B cell (primary cell): ENCODE measurements at regions not wholly inside any gene's neighbourhood (a gene's known extent, or its start where the extent isn't known, plus 50 kb on each side); places are given as distances from the start of the nearest gene placed in this dataset.

Experiments used
- ATAC-seq: fragments of 200-7000 bp; cut with Tn5 transposase; one replicate; pipeline ENCODE4 v1.10.0; 2021; ENCODE audit warnings: low read depth, mild to moderate bottlenecking, moderate number of reproducible peaks, moderate library complexity
- CTCF ChIA-PET: fragments of 350-600 bp; sonication (Branson Sonifier 250); formaldehyde crosslinking; loops from one replicate; lab custom pipeline; 2021; ENCODE audit warnings: antibody characterized with exemption, inconsistent platforms; lab: Charles Lee
- POLR2A ChIA-PET: fragments of 350-600 bp; sonication (Branson Sonifier 250); formaldehyde crosslinking; loops from one replicate; lab custom pipeline; 2021; ENCODE audit warnings: antibody characterized with exemption; lab: Charles Lee
- DNase-seq: peaks from one replicate; pipeline ENCODE4 v3.0.0; 2013
- H2AFZ ChIP-seq: 2 replicates; pipeline ENCODE4 v1.6.1; 2012; ENCODE audit warnings: mild to moderate bottlenecking, low read depth, low read length; ENCODE audit not compliant: insufficient read depth, poor library complexity, severe bottlenecking
- H3K27ac ChIP-seq, 2 donors: 1 replicate in 1 of 2; 2 replicates in 1 of 2; pipeline ENCODE4 v1.5.1; 2012 to 2013; ENCODE audit warnings: low read length in 2 of 2, mild to moderate bottlenecking in 2 of 2, moderate library complexity in 1 of 2
- H3K27me3 ChIP-seq, 4 experiments: fragments of 200-600 bp in 1 of 4; sonication (generic) in 1 of 4; replicated peaks in 1 of 4; 1 replicate in 2 of 4; 2 replicates in 2 of 4; pipeline versions ENCODE4 v1.6.1 to v1.7.0; 2013 to 2016; ENCODE audit warnings: low read length in 3 of 4, mild to moderate bottlenecking in 2 of 4, mixed read lengths in 1 of 4, moderate library complexity in 1 of 4; ENCODE audit not compliant: insufficient read depth in 4 of 4, control insufficient read depth in 3 of 4; ENCODE audit errors: control extremely low read depth in 1 of 4
- H3K36me3 ChIP-seq, 2 experiments: replicated peaks in 1 of 2; 1 replicate in 1 of 2; 2 replicates in 1 of 2; pipeline versions ENCODE4 v1.6.1 to v1.7.1; 2013; ENCODE audit warnings: low read length in 1 of 2; ENCODE audit not compliant: insufficient read depth in 2 of 2, control insufficient read depth in 1 of 2; ENCODE audit errors: control extremely low read depth in 1 of 2, extremely low read depth in 1 of 2
- H3K4me1 ChIP-seq, 2 donors: fragments of 200-600 bp in 1 of 2; sonication (generic) in 1 of 2; 1 replicate in 1 of 2; 2 replicates in 1 of 2; pipeline versions ENCODE4 v1.5.1 to v1.6.1; 2013 to 2017; ENCODE audit warnings: low read length in 2 of 2; ENCODE audit not compliant: control insufficient read depth in 2 of 2, insufficient read depth in 2 of 2
- H3K4me2 ChIP-seq: replicated peaks from 2 replicates; pipeline ENCODE3; 2012; ENCODE audit warnings: mild to moderate bottlenecking, low read depth, low read length; ENCODE audit not compliant: poor library complexity, severe bottlenecking
- H3K4me3 ChIP-seq, 5 experiments: fragments of 200-600 bp in 1 of 5; sonication (generic) in 1 of 5; 1 replicate in 3 of 5; 2 replicates in 2 of 5; pipeline versions ENCODE4 v1.5.1 to v1.7.0; 2011 to 2016; ENCODE audit warnings: low read length in 4 of 5, mild to moderate bottlenecking in 4 of 5, low read depth in 2 of 5, control low read depth in 1 of 5, moderate library complexity in 1 of 5; ENCODE audit not compliant: insufficient read depth in 1 of 5; ENCODE audit errors: control extremely low read depth in 1 of 5, extremely low read depth in 1 of 5
- H3K79me2 ChIP-seq: fragments of 200-600 bp; sonication (generic); one replicate; pipeline ENCODE4 v1.6.0; 2016; ENCODE audit warnings: low read length; ENCODE audit not compliant: control insufficient read depth, insufficient read depth
- H3K9ac ChIP-seq: fragments of 200-600 bp; sonication (generic); 2 replicates; pipeline ENCODE4 v1.6.1; 2017; ENCODE audit warnings: mild to moderate bottlenecking, low read length, moderate library complexity
- H3K9me3 ChIP-seq, 3 donors: one replicate each; pipeline versions ENCODE4 v1.6.1 to v1.7.1; 2013; ENCODE audit warnings: low read length in 2 of 3; ENCODE audit not compliant: control insufficient read depth in 2 of 3, insufficient read depth in 1 of 3; ENCODE audit errors: control extremely low read depth in 1 of 3
- H4K20me1 ChIP-seq: 2 replicates; pipeline ENCODE4 v1.6.0; 2012; ENCODE audit warnings: mild to moderate bottlenecking, low read length; ENCODE audit not compliant: insufficient read depth, control insufficient read depth, poor library complexity, severe bottlenecking
- H3K27ac Mint-ChIP-seq: one replicate; pipeline ENCODE4 v1.8.0; 2021; ENCODE audit warnings: mixed read lengths
- H3K27me3 Mint-ChIP-seq: one replicate; pipeline ENCODE4 v1.8.0; 2021; ENCODE audit warnings: mixed read lengths
- H3K4me1 Mint-ChIP-seq: one replicate; pipeline ENCODE4 v1.8.0; 2021; ENCODE audit warnings: mixed read lengths
- H3K4me3 Mint-ChIP-seq: one replicate; pipeline ENCODE4 v1.8.0; 2021; ENCODE audit warnings: mixed read lengths
- H3K9me3 Mint-ChIP-seq: one replicate; pipeline ENCODE4 v1.8.0; 2022; ENCODE audit warnings: mixed read lengths; ENCODE audit not compliant: insufficient read depth
- EZH2 ChIP-seq: IDR thresholded peaks from 2 replicates; pipeline ENCODE4 v1.6.1; 2012; ENCODE audit warnings: borderline replicate concordance, low read depth, mild to moderate bottlenecking, moderate library complexity, low read length; ENCODE audit not compliant: insufficient read depth, poor library complexity, severe bottlenecking
- WGBS: methylation state at CpG from one replicate; pipeline ENCODE4 v1.1.5; 2013; ENCODE audit warnings: missing lambda C conversion rate; ENCODE audit not compliant: insufficient coverage; 5-methylcytosine and 5-hydroxymethylcytosine counted together
- intact Hi-C: fragments of 100-400 bp; cut with micrococcal nuclease; formaldehyde crosslinking; loops from one replicate; pipeline ENCODE4 v1.10.0; 2022
- TF ChIP-seq, protein P1 (sequence below): fragments of 200-600 bp; IDR thresholded peaks from one replicate; pipeline ENCODE4 v1.8.0; 2022; ENCODE audit warnings: antibody characterized with exemption, mild to moderate bottlenecking

DNA sequence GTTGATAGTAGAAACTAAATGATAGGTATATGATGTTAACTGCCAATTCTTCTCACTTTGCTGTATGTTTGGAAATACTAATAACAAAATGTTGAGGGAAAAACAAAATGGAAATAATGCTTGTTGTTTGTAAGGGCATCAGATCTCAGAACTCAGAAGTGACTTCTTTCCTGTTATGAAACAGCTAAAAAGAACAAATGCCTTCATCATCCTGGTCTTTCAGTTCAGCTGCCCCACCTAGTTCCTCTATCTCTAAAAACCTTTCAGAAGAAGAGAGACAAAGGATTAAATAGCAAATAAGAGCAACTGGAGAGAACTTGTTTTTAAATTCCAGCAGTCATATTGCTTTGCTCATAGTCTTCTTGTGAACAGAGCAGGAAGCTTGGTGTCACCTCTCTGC, 345.3 kb upstream of the NCAM1 start:
- Histone ChIP-seq H3K79me2 (no peaks in the 10 kb centered on the region), H3K4me2 (no peak overlapping the region), H3K4me1 (no peaks in the 10 kb centered on the region), H3K9me3 (no peaks in the 10 kb centered on the region), H3K9ac (no peak overlapping the region), H3K4me3 (no peak overlapping the region), H2AFZ (no peak overlapping the region), H3K27ac (no peak overlapping the region), H3K27me3 (peaks cover 0 to 6% (median 0%) of the 10 kb centered on the region in 4 experiments), H3K36me3 (no peaks in the 10 kb centered on the region), H4K20me1 (no peaks in the 10 kb centered on the region)
- no peak overlapping the region for H3K4me3 Mint-ChIP-seq
- no peak overlapping the region for H3K27ac Mint-ChIP-seq
- H3K27me3 Mint-ChIP-seq: peaks cover 16% of the 10 kb centered on the region
- ChIA-PET POLR2A (no interaction called here), CTCF (no interaction called here)
- H3K4me1 Mint-ChIP-seq: no peaks in the 10 kb centered on the region
- intact Hi-C loops: no loop called here
- DNase-seq: no peak
- no peaks in the 10 kb centered on the region for H3K9me3 Mint-ChIP-seq
- TF ChIP-seq, protein P1, sequence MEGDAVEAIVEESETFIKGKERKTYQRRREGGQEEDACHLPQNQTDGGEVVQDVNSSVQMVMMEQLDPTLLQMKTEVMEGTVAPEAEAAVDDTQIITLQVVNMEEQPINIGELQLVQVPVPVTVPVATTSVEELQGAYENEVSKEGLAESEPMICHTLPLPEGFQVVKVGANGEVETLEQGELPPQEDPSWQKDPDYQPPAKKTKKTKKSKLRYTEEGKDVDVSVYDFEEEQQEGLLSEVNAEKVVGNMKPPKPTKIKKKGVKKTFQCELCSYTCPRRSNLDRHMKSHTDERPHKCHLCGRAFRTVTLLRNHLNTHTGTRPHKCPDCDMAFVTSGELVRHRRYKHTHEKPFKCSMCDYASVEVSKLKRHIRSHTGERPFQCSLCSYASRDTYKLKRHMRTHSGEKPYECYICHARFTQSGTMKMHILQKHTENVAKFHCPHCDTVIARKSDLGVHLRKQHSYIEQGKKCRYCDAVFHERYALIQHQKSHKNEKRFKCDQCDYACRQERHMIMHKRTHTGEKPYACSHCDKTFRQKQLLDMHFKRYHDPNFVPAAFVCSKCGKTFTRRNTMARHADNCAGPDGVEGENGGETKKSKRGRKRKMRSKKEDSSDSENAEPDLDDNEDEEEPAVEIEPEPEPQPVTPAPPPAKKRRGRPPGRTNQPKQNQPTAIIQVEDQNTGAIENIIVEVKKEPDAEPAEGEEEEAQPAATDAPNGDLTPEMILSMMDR: no peak
- TF ChIP-seq EZH2: no peak
- no peak for ATAC-seq

DNA sequence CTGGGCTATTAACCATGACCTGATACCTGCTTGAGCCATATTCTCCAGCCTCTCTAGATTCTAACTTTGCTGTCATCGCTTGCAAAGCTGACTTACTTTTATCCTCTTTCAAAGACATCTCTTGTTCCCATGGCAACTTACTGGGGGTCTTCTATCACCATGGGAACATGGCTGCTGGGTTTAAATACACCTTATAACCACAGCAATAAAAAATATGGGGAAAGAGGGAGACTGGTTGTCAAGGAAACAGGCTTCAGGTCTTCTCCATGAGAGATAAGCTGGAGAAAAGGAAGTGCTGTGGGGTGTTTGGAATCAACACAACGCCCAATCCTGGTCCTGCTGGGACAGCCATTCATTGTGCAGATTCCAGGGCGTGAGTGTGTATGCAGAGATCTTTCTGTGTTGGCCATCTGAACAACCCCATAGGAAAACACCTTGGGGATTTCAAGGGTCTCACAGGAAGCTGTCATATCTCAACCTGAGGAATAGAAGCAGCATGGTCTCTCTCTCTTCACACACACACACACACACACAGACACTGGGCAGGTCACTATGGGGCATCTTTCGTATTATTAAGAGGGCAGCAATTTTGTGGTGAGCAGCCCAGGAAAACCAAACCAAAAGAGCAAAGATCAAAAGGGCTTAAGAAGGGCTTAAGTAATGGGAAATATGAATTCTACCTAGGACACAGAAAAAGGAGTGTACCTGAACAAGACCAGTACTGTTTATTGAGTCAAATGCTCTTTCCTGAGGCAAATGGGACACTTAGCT, 344.7 kb upstream of the NCAM1 start:
- DNase-seq (no peak), ATAC-seq (no peak)
- CTCF ChIA-PET: no interaction called here
- H3K9ac ChIP-seq: no peak overlapping the region
- no peaks in the 10 kb centered on the region for H4K20me1 ChIP-seq
- H3K27ac ChIP-seq: no peak overlapping the region
- WGBS: 88% methylated on average over 1 of the region's 4 CpGs
- intact Hi-C loops: no loop called here
- H3K36me3 ChIP-seq: no peaks in the 10 kb centered on the region
- peaks cover 0 to 6% (median 0%) of the 10 kb centered on the region in 4 experiments for H3K27me3 ChIP-seq
- no peak for TF ChIP-seq EZH2
- TF ChIP-seq, protein P1: no peak
- no peaks in the 10 kb centered on the region for H3K9me3 Mint-ChIP-seq
- H3K27ac Mint-ChIP-seq: no peak overlapping the region
- POLR2A ChIA-PET: no interaction called here
- H3K79me2 ChIP-seq: no peaks in the 10 kb centered on the region
- H3K4me3 ChIP-seq: no peak overlapping the region
- no peaks in the 10 kb centered on the region for H3K4me1 Mint-ChIP-seq
- H3K9me3 ChIP-seq: no peaks in the 10 kb centered on the region
- H3K4me3 Mint-ChIP-seq: no peak overlapping the region
- H3K4me1 ChIP-seq: no peaks in the 10 kb centered on the region
- H3K27me3 Mint-ChIP-seq: peaks cover 17% of the 10 kb centered on the region
- H2AFZ ChIP-seq: no peak overlapping the region
- H3K4me2 ChIP-seq: no peak overlapping the region
